IPS-20b (cell line): ENCODE measurements at regions not wholly inside any gene's neighbourhood (a gene's known extent, or its start where the extent isn't known, plus 50 kb on each side); places are given as distances from the start of the nearest gene placed in this dataset.

Experiments used
- H3K27ac ChIP-seq: one replicate; pipeline ENCODE4 v1.5.1; 2013; ENCODE audit warnings: low read length
- H3K27me3 ChIP-seq: 2 replicates; pipeline ENCODE4 v1.6.1; 2013; ENCODE audit warnings: mild to moderate bottlenecking, low read length, inconsistent platforms; ENCODE audit not compliant: insufficient read depth
- H3K36me3 ChIP-seq: 2 replicates; pipeline ENCODE4 v1.6.1; 2013; ENCODE audit warnings: low read depth, mild to moderate bottlenecking, inconsistent platforms, low read length, moderate library complexity; ENCODE audit not compliant: insufficient read depth
- H3K4me1 ChIP-seq: 2 replicates; pipeline ENCODE4 v1.6.1; 2013; ENCODE audit warnings: mild to moderate bottlenecking, control low read depth, inconsistent platforms, low read length, moderate library complexity; ENCODE audit not compliant: insufficient read depth
- H3K4me3 ChIP-seq: 2 replicates; pipeline ENCODE4 v1.5.1; 2013; ENCODE audit warnings: mild to moderate bottlenecking, low read length, inconsistent platforms
- H3K9ac ChIP-seq: 2 replicates; pipeline ENCODE4 v1.6.1; 2013; ENCODE audit warnings: low read depth, mild to moderate bottlenecking, inconsistent platforms, low read length, moderate library complexity
- H3K9me3 ChIP-seq: 2 replicates; pipeline ENCODE4 v1.6.1; 2013; ENCODE audit warnings: mild to moderate bottlenecking, low read depth, low read length, inconsistent platforms; ENCODE audit not compliant: insufficient read depth

DNA sequence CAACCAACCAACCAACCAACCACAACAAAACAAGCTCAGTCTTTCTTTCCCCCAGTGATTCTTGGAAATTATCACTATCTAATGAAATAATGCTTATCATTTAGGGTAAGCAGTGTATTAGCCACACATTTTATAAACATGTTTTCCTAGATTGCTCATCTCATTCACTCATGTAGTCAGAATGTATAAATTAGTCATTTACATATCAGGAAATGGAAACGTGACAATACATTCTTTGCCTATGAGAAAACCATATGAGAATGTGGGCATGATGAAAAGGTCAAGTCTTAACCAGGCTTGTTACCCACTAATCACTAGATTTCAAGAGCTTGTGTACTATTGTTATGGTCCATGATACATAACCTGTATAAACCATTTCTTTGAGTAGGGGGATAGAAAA lies 1583.4 kb upstream of the PIK3C3 start:
- Histone ChIP-seq H3K27me3 (no peaks in the 10 kb centered on the region), H3K9me3 (no peaks in the 10 kb centered on the region), H3K4me3 (no peak overlapping the region), H3K9ac (no peak overlapping the region), H3K4me1 (no peaks in the 10 kb centered on the region), H3K27ac (no peak overlapping the region), H3K36me3 (no peaks in the 10 kb centered on the region)

DNA sequence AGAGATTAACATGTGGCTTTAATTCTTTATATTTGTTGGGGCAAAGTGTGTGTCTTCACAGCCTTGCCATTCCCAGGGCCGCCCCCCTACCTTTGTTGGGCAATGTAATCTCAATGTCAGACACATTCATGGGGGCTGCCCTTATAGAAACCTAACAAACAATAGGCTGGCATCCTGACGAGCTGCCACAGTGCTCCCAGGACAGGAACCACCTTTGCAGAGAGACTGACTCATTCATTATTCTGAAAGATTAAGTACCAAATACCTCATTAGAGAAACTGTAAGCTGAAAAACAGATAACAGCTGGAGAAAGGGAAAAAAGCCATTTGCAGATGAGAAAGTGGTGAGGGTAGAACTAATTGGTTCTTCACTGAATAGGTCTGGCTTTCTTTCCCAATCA lies 1587.5 kb upstream of the PIK3C3 start:
- H3K27ac ChIP-seq = no peak overlapping the region

DNA sequence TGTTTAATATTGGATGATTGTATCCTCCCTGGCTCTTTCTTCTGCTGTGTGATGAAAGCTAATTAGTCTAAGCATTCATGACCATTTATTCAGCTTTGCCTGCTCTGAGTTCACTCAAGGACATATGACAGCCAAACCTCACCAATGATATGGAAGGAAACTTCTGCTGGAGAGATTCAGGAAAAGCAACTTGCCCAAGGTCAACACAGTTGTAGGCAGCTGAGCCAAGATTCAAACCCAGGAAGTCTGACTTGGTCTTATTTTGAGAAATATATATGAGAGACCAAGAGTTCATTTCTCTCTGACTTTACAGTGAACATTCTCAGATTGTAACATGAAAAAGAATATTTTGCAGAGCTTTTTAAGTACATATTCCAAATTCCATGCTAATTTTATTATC lies 1588.5 kb upstream of the PIK3C3 start:
- no peaks in the 10 kb centered on the region for H3K9me3 ChIP-seq

More for the DNA sequence above, 1587.5 kb upstream of the PIK3C3 start:
- Histone ChIP-seq H3K4me3 (no peak overlapping the region), H3K4me1 (no peaks in the 10 kb centered on the region), H3K9me3 (no peaks in the 10 kb centered on the region), H3K27me3 (no peaks in the 10 kb centered on the region), H3K9ac (no peak overlapping the region), H3K36me3 (no peaks in the 10 kb centered on the region)

DNA sequence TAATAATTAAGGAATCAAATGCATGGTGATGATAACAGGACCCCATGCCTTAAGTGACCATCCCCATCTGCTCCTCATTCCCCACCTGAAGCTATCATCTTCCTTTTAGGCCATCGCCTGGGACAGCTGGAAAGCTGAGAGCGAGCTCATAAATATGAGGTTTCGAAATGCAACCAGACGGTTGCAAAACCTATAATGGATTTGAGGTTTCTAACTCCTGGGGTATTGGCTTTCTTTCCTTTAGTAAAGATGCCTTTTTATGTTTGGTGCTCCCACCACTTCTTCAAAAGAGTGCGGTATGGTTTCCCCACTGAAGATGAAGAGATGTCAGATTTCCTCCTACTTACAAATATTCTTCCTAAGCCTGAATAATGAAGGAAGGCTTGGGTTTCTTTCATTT lies 1589.5 kb upstream of the PIK3C3 start:
- Histone ChIP-seq H3K9ac (no peak overlapping the region), H3K36me3 (no peaks in the 10 kb centered on the region)

More for the DNA sequence above, 1588.5 kb upstream of the PIK3C3 start:
- Histone ChIP-seq H3K27ac (no peak overlapping the region), H3K4me3 (no peak overlapping the region), H3K27me3 (no peaks in the 10 kb centered on the region), H3K9ac (no peak overlapping the region), H3K4me1 (no peaks in the 10 kb centered on the region), H3K36me3 (no peaks in the 10 kb centered on the region)

DNA sequence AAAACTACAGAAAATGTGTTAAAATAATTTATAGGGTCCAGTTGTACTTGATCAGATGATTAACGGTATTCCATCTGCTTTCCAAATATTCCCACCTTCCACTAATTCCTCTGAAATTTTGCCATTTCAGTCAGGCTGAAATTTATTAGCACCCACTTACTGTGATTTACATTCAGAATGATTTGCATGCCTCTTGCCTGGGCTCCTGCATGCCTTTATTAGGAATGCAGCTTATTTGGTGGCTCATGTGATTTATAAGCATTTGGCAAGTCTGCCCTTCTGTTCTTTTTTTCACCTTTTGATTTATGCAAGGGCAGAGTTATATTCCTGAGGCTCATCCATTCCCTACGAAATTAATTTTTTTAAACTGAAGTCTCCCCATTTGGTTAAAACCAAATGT lies 1594.5 kb upstream of the PIK3C3 start:
- Histone ChIP-seq H3K36me3 (no peaks in the 10 kb centered on the region), H3K4me1 (peaks cover 7% of the 10 kb centered on the region; the same call in 1 of the 2 replicates), H3K9me3 (no peaks in the 10 kb centered on the region), H3K4me3 (no peak overlapping the region), H3K27me3 (no peaks in the 10 kb centered on the region), H3K9ac (no peak overlapping the region), H3K27ac (no peak overlapping the region)

More for the DNA sequence above, 1589.5 kb upstream of the PIK3C3 start:
- Histone ChIP-seq H3K27me3 (no peaks in the 10 kb centered on the region), H3K9me3 (no peaks in the 10 kb centered on the region), H3K27ac (no peak overlapping the region), H3K4me1 (peaks cover 4% of the 10 kb centered on the region; the same call in 1 of the 2 replicates), H3K4me3 (no peak overlapping the region)

DNA sequence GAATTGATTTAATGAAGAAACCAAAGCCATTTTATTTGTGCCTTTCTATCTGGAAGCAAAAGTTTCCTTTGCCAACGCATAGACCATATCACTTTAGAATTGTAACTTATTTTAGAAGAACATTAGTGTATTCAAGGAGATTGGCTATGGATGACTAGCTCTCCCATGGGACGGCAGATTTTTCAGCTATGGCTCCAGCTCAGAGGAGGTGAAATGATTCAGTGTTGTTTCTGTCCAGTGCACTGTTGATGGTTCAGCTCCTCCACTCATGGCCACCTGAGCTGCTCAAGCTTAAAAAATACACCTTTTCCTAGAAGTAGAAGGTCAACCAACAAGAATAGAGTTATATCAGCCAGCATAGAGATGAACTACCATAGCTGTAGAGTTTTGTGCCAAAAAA lies 1597.5 kb upstream of the PIK3C3 start:
- Histone ChIP-seq H3K27ac (no peak overlapping the region), H3K36me3 (no peaks in the 10 kb centered on the region), H3K9me3 (no peaks in the 10 kb centered on the region), H3K27me3 (no peaks in the 10 kb centered on the region), H3K9ac (no peak overlapping the region), H3K4me3 (no peak overlapping the region), H3K4me1 (peaks cover 7% of the 10 kb centered on the region; the same call in 1 of the 2 replicates)

DNA sequence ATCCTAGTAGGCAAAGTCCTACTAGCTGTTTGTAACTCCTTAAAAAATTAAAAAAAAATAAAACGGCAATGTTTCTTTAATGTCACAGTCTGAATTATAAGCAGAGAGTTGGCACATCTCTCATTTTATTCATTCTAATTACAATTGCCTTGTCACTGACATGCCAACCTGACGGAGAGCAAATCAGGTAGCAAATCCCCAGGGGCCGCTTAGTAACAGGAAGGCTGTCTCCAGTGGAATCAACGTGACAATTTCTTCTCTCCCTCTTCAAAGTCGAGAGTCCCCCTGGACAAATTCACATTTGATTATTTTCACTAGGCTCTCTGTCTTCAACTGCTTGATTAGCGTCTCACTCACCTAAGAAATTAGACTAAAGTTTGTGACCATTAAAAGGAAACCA lies 1598.9 kb upstream of the PIK3C3 start:
- Histone ChIP-seq H3K4me1 (peaks cover 7% of the 10 kb centered on the region; the same call in 1 of the 2 replicates), H3K27me3 (no peaks in the 10 kb centered on the region), H3K4me3 (no peak overlapping the region), H3K27ac (no peak overlapping the region), H3K36me3 (no peaks in the 10 kb centered on the region), H3K9ac (no peak overlapping the region), H3K9me3 (no peaks in the 10 kb centered on the region)

DNA sequence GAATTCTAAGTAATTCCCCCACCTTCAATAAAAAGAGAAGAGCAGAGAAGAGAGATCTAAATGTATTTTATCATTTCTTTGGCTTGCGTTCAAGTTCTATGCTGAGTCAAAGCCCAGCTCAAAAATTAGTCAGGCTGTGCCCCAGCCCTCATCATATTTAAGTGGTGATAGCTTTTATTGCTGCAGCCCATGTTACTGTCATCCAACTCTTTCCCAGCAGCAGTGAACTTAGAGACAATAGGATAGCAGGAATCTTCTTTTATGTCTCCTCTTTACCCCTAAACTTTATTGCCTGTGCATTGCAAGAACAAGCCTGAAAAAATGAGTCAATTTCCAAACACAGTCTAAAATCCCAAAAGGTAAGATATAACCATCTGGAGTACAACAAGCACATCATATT lies 1599.3 kb upstream of the PIK3C3 start:
- Histone ChIP-seq H3K4me1 (peaks cover 5% of the 10 kb centered on the region; the same call in 1 of the 2 replicates), H3K27me3 (no peaks in the 10 kb centered on the region), H3K36me3 (no peaks in the 10 kb centered on the region), H3K9ac (no peak overlapping the region), H3K27ac (no peak overlapping the region), H3K9me3 (no peaks in the 10 kb centered on the region), H3K4me3 (no peak overlapping the region)

DNA sequence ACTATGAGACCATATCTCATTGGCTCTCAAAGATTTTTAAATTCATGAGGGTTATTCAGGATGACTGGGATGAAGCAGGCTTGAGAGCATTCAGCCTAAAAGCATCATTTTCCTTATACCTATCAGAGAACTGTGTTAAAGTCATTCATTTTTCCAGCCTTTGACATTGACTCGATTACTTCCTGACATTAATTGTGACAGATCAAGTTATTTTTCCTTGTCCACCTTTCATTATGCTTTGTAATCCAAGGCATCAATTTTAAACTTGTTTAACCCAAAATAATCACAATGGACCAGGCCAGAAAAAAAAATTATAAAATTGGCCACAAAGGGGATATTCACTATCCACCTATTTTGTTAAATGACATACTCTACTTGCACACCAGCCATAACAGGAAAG lies 1606.8 kb upstream of the PIK3C3 start:
- Histone ChIP-seq H3K27me3 (no peaks in the 10 kb centered on the region), H3K9ac (no peak overlapping the region), H3K4me3 (no peak overlapping the region), H3K4me1 (no peaks in the 10 kb centered on the region), H3K9me3 (no peaks in the 10 kb centered on the region), H3K27ac (no peak overlapping the region), H3K36me3 (no peaks in the 10 kb centered on the region)

DNA sequence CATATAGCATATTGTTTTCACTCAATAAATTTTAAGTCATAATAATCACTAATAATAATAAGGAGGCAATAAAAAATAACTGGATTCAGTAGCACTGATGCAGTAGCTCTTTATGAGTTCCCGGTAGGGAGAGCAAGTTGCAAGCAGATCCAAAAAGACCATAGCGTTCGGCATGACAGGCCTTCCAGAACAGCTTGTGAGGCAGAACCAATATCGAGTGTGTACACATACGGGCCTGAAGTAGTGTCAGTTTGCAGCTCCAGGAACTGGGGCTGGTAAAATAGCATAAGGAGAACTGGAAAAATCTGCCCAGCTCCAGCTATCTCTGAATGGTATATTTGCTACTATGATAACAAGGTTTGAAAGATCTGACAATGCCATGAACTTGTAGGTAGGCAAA lies 1607.8 kb upstream of the PIK3C3 start:
- H3K36me3 ChIP-seq = no peaks in the 10 kb centered on the region
- H3K9me3 ChIP-seq = no peaks in the 10 kb centered on the region
- no peak overlapping the region for H3K9ac ChIP-seq
- H3K4me3 ChIP-seq = no peak overlapping the region
- H3K4me1 ChIP-seq = no peaks in the 10 kb centered on the region
- no peaks in the 10 kb centered on the region for H3K27me3 ChIP-seq
- H3K27ac ChIP-seq = no peak overlapping the region

DNA sequence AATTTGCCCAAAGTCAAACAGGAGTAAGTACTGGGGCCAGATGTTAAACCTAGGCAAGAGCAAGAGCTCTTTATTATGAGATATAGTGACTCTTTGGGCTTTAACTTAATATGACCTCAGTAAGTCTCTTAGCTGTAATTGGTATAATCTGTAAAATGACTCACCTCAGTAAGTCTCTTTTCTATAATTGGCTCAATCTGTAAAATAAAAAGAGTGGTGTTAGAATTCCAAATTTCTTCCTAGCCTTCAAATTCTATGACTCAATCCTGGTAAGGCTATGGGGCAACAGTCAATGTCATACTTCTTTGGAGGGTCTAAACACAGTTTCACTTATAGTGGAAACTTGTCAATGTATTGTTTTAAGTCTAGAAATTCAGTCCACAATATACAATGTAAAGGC lies 1608.9 kb upstream of the PIK3C3 start:
- Histone ChIP-seq H3K9ac (no peak overlapping the region), H3K4me1 (no peaks in the 10 kb centered on the region), H3K27ac (no peak overlapping the region), H3K36me3 (no peaks in the 10 kb centered on the region), H3K9me3 (no peaks in the 10 kb centered on the region), H3K27me3 (no peaks in the 10 kb centered on the region), H3K4me3 (no peak overlapping the region)

DNA sequence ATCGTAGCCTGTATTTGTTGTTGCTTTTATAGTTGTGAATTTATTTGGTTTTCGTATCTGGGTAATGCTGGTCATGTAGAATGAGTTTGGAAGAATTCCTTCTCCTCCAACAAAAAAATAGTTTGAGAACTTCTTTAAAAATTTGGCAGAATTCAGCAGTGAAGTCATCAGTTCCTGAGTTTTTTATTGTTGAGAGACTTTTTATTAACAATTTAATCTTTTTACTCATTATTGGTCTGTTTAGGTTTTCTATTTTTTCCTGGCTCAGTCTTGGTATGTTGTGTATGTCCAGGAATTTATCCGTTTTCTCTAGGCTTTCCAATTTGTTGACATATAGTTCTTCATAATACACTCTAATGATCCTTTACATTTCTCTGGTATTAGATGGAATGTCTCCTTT lies 1613.3 kb upstream of the PIK3C3 start:
- H3K9ac ChIP-seq = no peak overlapping the region
- H3K36me3 ChIP-seq = no peaks in the 10 kb centered on the region
- H3K9me3 ChIP-seq = no peaks in the 10 kb centered on the region
- H3K27ac ChIP-seq = no peak overlapping the region
- no peaks in the 10 kb centered on the region for H3K27me3 ChIP-seq
- H3K4me1 ChIP-seq = no peaks in the 10 kb centered on the region
- H3K4me3 ChIP-seq = no peak overlapping the region

DNA sequence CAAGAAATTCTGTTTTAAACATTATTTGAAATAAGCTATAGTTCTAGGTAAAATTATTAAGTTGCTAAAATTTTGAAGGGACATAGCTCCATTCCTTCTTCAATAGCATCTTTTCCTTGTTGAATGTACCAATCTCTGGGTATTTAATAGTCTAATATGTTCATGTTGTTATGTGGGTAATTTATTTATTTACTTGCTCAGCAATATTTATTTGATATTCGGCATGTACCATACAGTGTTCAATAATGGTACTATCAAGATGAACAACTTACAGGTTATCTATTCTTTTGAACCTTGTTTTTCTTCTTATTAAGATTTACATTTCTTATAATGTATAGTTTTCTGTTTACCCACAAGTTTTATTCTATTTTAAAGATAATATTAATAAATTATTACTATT lies 1616.8 kb upstream of the PIK3C3 start:
- H3K9ac ChIP-seq = no peak overlapping the region
- H3K36me3 ChIP-seq = no peaks in the 10 kb centered on the region
- H3K27ac ChIP-seq = no peak overlapping the region
- H3K4me1 ChIP-seq = no peaks in the 10 kb centered on the region
- H3K4me3 ChIP-seq = no peak overlapping the region
- no peaks in the 10 kb centered on the region; the same call in 1 of the 2 replicates for H3K9me3 ChIP-seq
- H3K27me3 ChIP-seq = no peaks in the 10 kb centered on the region
